CD4-positive, CD25-positive, alpha-beta regulatory T cell (primary cell): ENCODE measurements at regions not wholly inside any gene's neighbourhood (a gene's known extent, or its start where the extent isn't known, plus 50 kb on each side); places are given as distances from the start of the nearest gene placed in this dataset.

Experiments used
- ATAC-seq, 2 donors: fragments of 150-1000 bp; cut with Tn5 transposase; one replicate each; pipeline ENCODE4 v1.10.0; 2021; ENCODE audit warnings: low read depth in 2 of 2, moderate number of reproducible peaks in 2 of 2, moderate library complexity in 1 of 2
- DNase-seq, 3 donors: peaks; one replicate each; pipeline versions ENCODE4 v3.0.0 to v3.0.0-alpha.2; 2012 to 2022; ENCODE audit warnings: mixed read lengths in 1 of 3
- H3K27ac ChIP-seq: one replicate; pipeline ENCODE4 v1.7.0; 2013; ENCODE audit warnings: mild to moderate bottlenecking, low read length; ENCODE audit not compliant: insufficient read depth, poor library complexity, severe bottlenecking
- H3K27me3 ChIP-seq: one replicate; pipeline ENCODE4 v1.7.0; 2013; ENCODE audit warnings: low read length; ENCODE audit not compliant: control insufficient read depth, insufficient read depth
- H3K36me3 ChIP-seq: one replicate; pipeline ENCODE4 v1.7.0; 2013; ENCODE audit warnings: mild to moderate bottlenecking, low read length, moderate library complexity; ENCODE audit not compliant: control insufficient read depth, insufficient read depth
- H3K4me1 ChIP-seq: 2 replicates; pipeline ENCODE4 v1.7.0; 2013; ENCODE audit warnings: mild to moderate bottlenecking, low read length; ENCODE audit not compliant: insufficient read depth, control insufficient read depth, poor library complexity, severe bottlenecking
- H3K4me3 ChIP-seq: one replicate; pipeline ENCODE4 v1.7.0; 2013; ENCODE audit warnings: low read depth, mild to moderate bottlenecking, low read length, moderate library complexity
- H3K9me3 ChIP-seq, 2 experiments: 1 replicate in 1 of 2; 2 replicates in 1 of 2; pipeline ENCODE4 v1.7.0; 2013; ENCODE audit warnings: low read length in 2 of 2, mild to moderate bottlenecking in 1 of 2, moderate library complexity in 1 of 2; ENCODE audit not compliant: control insufficient read depth in 2 of 2
- H3K27ac Mint-ChIP-seq, 3 donors: one replicate each; pipeline ENCODE4 v1.8.0; 2020 to 2022; ENCODE audit warnings: mild to moderate bottlenecking in 3 of 3, mixed read lengths in 3 of 3, moderate library complexity in 2 of 3
- H3K27me3 Mint-ChIP-seq: one replicate; pipeline ENCODE4 v1.8.0; 2022; ENCODE audit warnings: mild to moderate bottlenecking, mixed read lengths
- H3K36me3 Mint-ChIP-seq: one replicate; pipeline ENCODE4 v1.8.0; 2020; ENCODE audit warnings: mixed read lengths
- H3K4me1 Mint-ChIP-seq, 4 donors: one replicate each; pipeline ENCODE4 v1.8.0; 2020 to 2022; ENCODE audit warnings: mixed read lengths in 4 of 4, mild to moderate bottlenecking in 1 of 4
- H3K4me3 Mint-ChIP-seq, 4 donors: one replicate each; pipeline ENCODE4 v1.8.0; 2020 to 2022; ENCODE audit warnings: mild to moderate bottlenecking in 4 of 4, mixed read lengths in 4 of 4, moderate library complexity in 3 of 4
- H3K9me3 Mint-ChIP-seq, 7 donors: one replicate each; pipeline ENCODE4 v1.8.0; 2020 to 2022; ENCODE audit warnings: mixed read lengths in 7 of 7, mild to moderate bottlenecking in 3 of 7, moderate library complexity in 2 of 7

DNA sequence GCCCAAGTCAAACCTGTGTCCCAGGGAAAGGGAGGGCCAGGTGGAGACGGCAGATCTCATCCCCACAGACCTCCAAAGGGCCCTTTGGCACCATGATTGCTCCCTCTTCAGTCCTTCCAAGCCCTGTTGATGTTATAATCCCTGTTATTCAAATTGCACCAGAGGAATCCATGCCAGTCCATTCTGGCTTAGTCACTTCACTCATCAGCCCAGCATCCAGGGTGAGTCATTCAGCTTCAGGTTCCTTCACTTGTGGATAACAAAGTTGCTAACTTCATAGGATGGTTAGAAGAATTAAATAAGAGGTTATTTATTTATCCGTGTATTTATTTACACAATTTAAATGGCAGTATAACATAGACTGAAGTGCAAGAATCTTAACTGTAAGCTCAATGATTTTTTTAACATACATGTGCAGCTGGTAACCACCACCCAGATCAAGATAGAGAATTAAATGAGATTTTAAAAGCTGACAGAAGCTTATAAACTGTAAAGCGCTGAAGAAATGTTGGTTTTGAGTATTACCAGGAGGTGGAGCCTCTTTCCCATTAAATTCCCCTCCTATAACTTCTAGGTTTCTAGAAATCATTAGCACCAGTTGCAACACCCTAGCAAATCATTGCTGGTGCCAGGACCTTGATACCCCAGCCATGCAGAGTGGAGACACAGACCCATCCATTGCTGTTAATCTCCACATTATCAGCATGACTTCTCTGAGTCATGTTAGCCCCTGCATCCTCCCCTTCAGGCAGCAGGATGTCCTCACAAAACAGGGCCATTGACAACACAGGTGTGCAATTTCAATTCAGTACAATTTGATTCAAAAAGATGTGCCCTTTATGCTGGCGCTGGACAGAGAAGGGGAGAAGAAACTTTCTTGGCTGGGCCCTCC is 77.4 kb downstream of the SEC61B start:
- Histone ChIP-seq H3K9me3 (no peaks in the 10 kb centered on the region), H3K4me3 (no peak overlapping the region), H3K36me3 (no peaks in the 10 kb centered on the region), H3K4me1 (no peaks in the 10 kb centered on the region), H3K27ac (no peak overlapping the region), H3K27me3 (no peaks in the 10 kb centered on the region)
- H3K9me3 Mint-ChIP-seq, result no peaks in the 10 kb centered on the region
- no peaks in the 10 kb centered on the region for H3K36me3 Mint-ChIP-seq
- H3K4me1 Mint-ChIP-seq, result peaks cover 0 to 5% (median 0%) of the 10 kb centered on the region in 4 donors
- H3K27me3 Mint-ChIP-seq, result no peaks in the 10 kb centered on the region
- no peak for ATAC-seq
- H3K4me3 Mint-ChIP-seq, result no peak overlapping the region
- DNase-seq, result no peak
- H3K27ac Mint-ChIP-seq, result no peak overlapping the region

DNA sequence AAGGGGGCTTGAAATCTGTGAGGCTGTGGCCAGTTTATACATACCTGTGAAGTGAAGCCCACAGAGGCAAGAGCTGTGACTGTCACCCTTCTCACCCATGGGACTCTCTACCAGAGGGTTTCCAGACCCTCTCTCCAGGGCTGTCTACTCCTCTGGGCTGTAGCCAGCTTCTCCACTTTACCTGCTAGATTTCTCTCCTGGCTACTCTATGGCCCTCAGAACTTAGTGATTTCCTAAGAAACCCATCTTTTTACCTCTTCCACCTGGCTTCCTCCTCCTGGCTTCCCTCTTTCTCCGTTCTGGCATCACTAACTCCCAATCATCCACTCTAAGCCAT is 78.0 kb downstream of the SEC61B start:
- ATAC-seq (no peak), DNase-seq (no peak)
- H3K9me3 ChIP-seq, result no peaks in the 10 kb centered on the region
- Mint-ChIP-seq H3K36me3 (no peaks in the 10 kb centered on the region), H3K9me3 (no peaks in the 10 kb centered on the region), H3K27me3 (peaks cover 1% of the 10 kb centered on the region), H3K27ac (no peak overlapping the region), H3K4me3 (no peak overlapping the region), H3K4me1 (peaks cover 0 to 5% (median 0%) of the 10 kb centered on the region in 4 donors)
- no peaks in the 10 kb centered on the region for H3K4me1 ChIP-seq
- no peaks in the 10 kb centered on the region for H3K27me3 ChIP-seq
- no peaks in the 10 kb centered on the region for H3K36me3 ChIP-seq
- H3K4me3 ChIP-seq, result no peak overlapping the region
- no peak overlapping the region for H3K27ac ChIP-seq

DNA sequence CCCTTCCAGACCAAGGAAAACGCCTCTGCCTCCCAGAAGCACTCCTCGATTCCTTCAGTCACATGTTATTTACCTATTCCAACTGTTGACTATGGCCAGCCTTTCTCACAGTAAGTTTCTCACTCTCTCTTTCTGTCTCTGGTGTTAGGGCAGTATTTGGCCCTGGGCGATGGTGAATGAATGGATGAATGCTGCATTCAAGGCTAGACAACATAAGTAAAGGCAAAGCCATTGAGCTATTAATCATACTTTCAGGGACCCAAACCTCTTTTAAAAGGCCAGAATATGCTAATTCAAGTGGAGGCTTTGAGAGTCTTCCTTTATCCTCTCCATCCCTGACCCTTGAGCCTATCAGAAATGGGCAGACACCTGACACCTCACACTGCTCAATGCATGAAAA is 78.5 kb downstream of the SEC61B start:
- no peaks in the 10 kb centered on the region for H3K36me3 ChIP-seq
- Mint-ChIP-seq H3K36me3 (no peaks in the 10 kb centered on the region), H3K27me3 (peaks cover 7% of the 10 kb centered on the region), H3K4me1 (peaks cover 0 to 5% (median 0%) of the 10 kb centered on the region in 4 donors), H3K27ac (no peak overlapping the region), H3K9me3 (no peaks in the 10 kb centered on the region), H3K4me3 (no peak overlapping the region)
- ATAC-seq (no peak), DNase-seq (no peak)
- no peaks in the 10 kb centered on the region for H3K4me1 ChIP-seq
- no peaks in the 10 kb centered on the region for H3K27me3 ChIP-seq
- no peak overlapping the region for H3K4me3 ChIP-seq
- H3K27ac ChIP-seq, result no peak overlapping the region
- H3K9me3 ChIP-seq, result no peaks in the 10 kb centered on the region

DNA sequence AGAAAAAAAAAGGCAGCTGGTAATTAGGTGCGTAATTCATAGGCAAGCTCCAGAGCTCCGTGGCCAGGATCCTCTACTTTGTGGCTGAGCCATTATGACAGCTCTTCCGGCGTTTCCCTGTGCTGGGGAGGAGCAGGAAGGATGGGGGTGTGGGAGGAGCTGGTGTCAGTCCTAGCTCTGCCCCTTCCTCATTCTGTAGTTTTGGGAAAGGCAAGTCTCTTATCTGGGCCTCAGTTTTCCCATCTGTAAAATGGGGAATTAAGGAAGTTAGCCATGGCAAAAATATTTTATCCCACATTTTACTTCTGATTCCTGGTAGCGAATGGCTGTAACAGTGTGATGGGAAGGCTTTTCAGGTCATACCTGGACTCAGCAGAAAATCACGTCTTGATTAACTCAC is 81.1 kb downstream of the SEC61B start:
- ATAC-seq, result no peak
- Histone ChIP-seq H3K36me3 (no peaks in the 10 kb centered on the region), H3K9me3 (no peaks in the 10 kb centered on the region), H3K4me1 (no peaks in the 10 kb centered on the region), H3K27ac (no peak overlapping the region), H3K4me3 (no peak overlapping the region), H3K27me3 (no peaks in the 10 kb centered on the region)
- peaks cover 18% of the 10 kb centered on the region for H3K27me3 Mint-ChIP-seq
- no peaks in the 10 kb centered on the region for H3K9me3 Mint-ChIP-seq
- no peak overlapping the region for H3K4me3 Mint-ChIP-seq
- H3K27ac Mint-ChIP-seq, result no peak overlapping the region
- H3K4me1 Mint-ChIP-seq, result peaks cover 0 to 2% (median 0%) of the 10 kb centered on the region in 4 donors
- H3K36me3 Mint-ChIP-seq, result no peaks in the 10 kb centered on the region
- DNase-seq, result no peak

DNA sequence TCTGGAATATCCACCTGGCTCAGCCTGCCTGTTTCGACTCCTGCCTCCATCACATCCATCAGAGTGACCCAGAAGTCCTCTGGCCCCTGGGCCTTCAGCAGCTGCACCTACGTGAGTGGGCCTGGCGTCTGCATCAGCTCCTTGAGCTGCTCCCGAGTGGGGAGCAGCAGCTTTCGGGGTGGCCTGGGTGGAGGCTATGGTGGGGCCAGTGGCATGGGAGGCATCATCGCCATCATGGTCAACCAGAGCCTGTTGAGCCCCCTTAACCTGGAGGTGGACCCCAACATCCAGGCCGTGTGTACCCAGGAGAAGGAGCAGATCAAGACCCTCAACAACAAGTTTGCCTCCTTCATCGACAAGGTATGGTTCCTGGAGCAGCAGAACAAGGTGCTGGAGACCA is 83.0 kb downstream of the SEC61B start:
- no peak for ATAC-seq
- H3K36me3 Mint-ChIP-seq, result no peaks in the 10 kb centered on the region

DNA sequence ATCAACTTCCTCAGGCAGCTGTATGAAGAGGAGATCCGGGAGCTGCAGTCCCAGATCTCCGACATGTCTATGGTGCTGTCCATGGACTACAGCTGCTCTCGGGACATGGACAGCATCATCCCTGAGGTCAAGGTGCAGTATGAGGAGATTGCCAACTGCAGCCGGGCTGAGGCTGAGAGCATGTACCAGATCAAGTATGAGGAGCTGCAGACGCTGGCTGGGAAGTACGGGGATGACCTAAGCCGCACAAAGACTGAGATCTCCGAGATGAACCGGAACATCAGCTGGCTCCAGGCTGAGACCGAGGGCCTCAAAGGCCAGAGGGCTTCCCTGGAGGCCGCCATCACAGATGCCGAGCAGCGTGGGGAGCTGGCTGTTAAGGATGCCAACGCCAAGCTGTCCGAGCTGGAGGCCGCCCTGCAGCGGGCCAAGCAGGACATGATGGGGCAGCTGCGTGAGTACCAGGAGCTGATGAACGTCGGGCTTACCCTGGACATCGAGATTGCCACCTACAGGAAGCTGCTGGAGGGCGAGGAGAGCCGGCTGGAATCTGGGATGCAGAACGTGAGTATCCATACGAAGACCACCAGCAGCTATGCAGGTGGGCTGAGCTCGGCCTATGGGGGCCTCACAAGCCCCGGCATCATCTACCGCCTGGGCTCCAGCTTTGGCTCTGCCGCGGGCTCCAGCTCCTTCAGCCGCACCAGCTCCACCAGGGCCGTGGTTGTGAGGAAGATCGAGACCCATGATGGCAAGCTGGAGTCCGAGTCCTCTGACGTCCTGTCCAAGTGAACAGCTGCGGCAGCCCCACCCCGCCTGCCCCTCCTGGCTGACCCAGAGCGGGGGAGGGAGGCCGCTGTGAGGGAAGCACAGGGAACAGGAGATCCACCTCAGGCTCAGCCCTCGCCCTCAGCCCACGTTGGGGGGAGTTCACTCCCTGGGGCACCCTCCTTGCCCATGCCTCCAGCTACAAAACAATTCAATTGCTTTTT is 84.0 kb downstream of the SEC61B start:
- no peak overlapping the region for H3K4me3 ChIP-seq
- no peaks in the 10 kb centered on the region for H3K4me1 ChIP-seq
- Mint-ChIP-seq H3K4me3 (no peak overlapping the region), H3K4me1 (peaks cover 0 to 2% (median 0%) of the 10 kb centered on the region in 4 donors), H3K27ac (no peak overlapping the region), H3K27me3 (peaks cover 28% of the 10 kb centered on the region), H3K9me3 (no peaks in the 10 kb centered on the region), H3K36me3 (no peaks in the 10 kb centered on the region)
- H3K27me3 ChIP-seq, result peaks cover 6% of the 10 kb centered on the region
- DNase-seq (no peak), ATAC-seq (no peak)
- H3K27ac ChIP-seq, result no peak overlapping the region
- H3K9me3 ChIP-seq, result no peaks in the 10 kb centered on the region
- no peaks in the 10 kb centered on the region for H3K36me3 ChIP-seq

More for the DNA sequence above, 83.0 kb downstream of the SEC61B start:
- H3K4me3 Mint-ChIP-seq, result no peak overlapping the region
- H3K4me1 Mint-ChIP-seq, result peaks cover 0 to 2% (median 0%) of the 10 kb centered on the region in 4 donors
- Histone ChIP-seq H3K27ac (no peak overlapping the region), H3K27me3 (peaks cover 6% of the 10 kb centered on the region), H3K4me3 (no peak overlapping the region), H3K36me3 (no peaks in the 10 kb centered on the region), H3K4me1 (no peaks in the 10 kb centered on the region), H3K9me3 (no peaks in the 10 kb centered on the region)
- DNase-seq, result no peak
- H3K27ac Mint-ChIP-seq, result no peak overlapping the region
- H3K9me3 Mint-ChIP-seq, result no peaks in the 10 kb centered on the region
- H3K27me3 Mint-ChIP-seq, result peaks cover 23% of the 10 kb centered on the region

DNA sequence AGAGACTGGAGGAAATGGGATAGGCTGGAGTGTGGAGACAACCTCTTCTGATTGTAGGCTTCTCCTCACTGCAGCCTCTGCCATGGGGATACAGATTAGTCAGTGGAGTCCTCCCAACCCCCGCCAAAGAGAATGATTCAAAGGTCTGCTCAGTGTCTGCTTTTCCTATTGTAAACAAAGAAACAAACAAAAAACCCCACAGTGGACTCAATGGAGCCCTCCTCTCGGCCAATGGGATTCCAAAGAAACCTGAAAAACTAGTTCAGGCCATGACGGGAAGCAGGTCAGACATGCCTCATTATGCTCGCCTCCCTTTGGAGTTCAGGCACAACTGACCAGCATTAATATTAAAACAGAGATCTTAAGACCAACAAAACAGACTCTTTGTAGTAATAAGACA is 85.8 kb downstream of the SEC61B start:
- H3K4me3 ChIP-seq, result no peak overlapping the region
- no peaks in the 10 kb centered on the region for H3K9me3 Mint-ChIP-seq
- ATAC-seq, result no peak
- H3K27ac Mint-ChIP-seq, result no peak overlapping the region
- no peak overlapping the region for H3K27ac ChIP-seq
- no peaks in the 10 kb centered on the region for H3K9me3 ChIP-seq
- no peak for DNase-seq
- no peaks in the 10 kb centered on the region for H3K36me3 Mint-ChIP-seq
- H3K4me1 Mint-ChIP-seq, result peaks cover 0 to under 1% (median 0%) of the 10 kb centered on the region in 4 donors
- peaks cover 36% of the 10 kb centered on the region for H3K27me3 Mint-ChIP-seq
- peaks cover 6% of the 10 kb centered on the region for H3K27me3 ChIP-seq
- no peak overlapping the region for H3K4me3 Mint-ChIP-seq
- H3K36me3 ChIP-seq, result no peaks in the 10 kb centered on the region
- no peaks in the 10 kb centered on the region for H3K4me1 ChIP-seq
